Left forelimb (tissue), 1 donor: ENCODE measurements at regions not wholly inside any gene's neighbourhood (a gene's known extent, or its start where the extent isn't known, plus 50 kb on each side); places are given as distances from the start of the nearest gene placed in this dataset.
"Not testable (repeated sequence)": the region's sequence is repeated elsewhere in the genome, so short reads cannot be mapped to it uniquely, and the experiment has no call there.

ENCODE experiments used
- DNase-seq: peaks from one replicate; pipeline ENCODE4 v3.0.0-alpha.2; 2018; ENCODE audit warnings: low spot score

DNA sequence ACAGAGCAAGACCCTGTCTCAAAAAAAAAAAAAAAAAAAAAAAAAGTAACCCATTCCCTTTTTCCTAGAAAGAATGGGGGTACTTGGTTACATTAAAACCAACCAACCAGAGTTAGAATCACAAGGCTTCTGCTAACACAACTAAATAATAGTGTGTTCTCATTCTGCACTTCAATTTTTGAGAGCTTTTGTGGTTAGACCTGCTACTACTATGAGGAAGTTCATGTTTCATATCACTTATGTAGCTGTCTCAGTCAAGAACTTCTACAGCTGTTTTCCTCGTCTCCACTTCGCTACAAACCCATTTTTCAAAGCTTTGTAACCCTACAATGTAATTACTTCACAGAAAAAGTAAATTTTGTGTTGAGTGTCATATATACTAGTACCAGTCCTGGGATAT is 58.3 kb downstream of the PDHA2 start:
- no peak for DNase-seq

- DNase-seq: no peak
These were observed 69.3 kb downstream of the PDHA2 start for GRCh38 chr4:95909211-95909610.

DNA sequence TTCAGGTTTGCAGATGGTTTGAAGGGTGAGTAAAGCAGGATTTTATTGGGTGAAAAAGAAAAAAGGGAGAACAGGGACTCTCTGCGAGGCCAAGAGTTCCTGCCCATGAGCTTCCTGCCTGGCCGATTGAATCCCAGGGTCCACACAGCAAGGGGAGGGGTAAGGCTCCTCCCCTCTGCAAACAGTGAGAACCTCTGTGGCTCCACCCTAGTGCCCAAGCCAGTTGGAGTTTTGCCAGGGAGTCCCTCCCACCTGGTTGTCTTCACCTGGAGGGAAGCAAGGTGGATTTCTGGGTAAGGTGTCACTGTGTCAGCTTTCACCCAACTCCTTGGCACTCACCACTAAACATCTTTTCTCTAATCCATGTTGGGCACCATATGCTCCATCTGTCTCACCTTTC is 70.9 kb downstream of the PDHA2 start:
- no peak for DNase-seq

- no peak for DNase-seq
These were observed 81.6 kb downstream of the PDHA2 start for GRCh38 chr4:95921470-95921869.

DNA sequence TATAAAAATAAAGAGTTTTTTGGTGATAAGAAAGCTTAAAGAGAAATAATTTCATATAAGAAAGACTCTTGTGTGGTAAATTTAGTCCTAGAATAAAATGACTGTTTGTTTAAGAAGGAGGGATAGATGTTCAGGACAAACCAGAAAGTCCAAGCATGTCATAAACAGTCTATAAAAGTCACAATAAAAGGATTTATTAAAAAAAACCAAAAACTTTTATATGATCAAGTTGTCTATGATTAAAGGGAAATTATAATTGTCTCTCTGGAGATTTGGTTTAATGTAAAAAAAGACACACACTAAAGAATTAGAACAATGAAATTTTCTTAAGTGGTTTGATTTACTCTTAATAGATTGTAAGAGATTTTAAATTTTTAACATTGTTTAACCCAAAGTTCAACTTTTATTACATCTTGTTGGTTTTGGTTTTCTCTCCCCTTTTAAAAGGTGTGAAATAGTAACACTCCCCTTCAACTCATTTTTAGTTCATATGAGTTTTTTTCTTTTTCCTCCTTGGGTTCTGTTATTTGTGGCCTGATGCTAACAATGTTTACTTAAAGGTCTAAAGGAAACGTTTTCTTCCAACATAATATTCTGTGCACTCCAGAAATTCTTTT is 89.7 kb downstream of the PDHA2 start:
- DNase-seq: no peak

DNA sequence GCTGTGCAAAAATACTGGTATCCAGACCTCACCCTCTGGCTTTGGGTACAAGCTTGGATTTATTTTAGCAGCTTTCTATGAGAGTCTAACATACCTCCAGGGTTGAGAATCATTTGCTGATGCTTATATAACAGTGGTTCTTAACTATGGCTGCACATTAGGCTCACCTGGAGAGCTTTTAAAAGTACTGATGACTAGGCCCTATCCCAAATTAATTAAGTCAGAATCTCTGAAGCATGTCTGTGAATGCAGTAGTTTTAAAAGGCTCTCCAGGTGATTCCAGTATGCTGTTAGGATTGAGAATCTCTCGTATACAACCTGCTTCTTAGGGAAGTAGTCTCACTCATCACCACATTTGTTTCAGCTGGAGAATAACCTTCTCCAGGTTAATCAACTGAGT is 99.2 kb downstream of the PDHA2 start:
- no peak for DNase-seq

GRCh38 chr4:95949136-95949765 is 109.4 kb downstream of the PDHA2 start:
- no peak for DNase-seq

DNA sequence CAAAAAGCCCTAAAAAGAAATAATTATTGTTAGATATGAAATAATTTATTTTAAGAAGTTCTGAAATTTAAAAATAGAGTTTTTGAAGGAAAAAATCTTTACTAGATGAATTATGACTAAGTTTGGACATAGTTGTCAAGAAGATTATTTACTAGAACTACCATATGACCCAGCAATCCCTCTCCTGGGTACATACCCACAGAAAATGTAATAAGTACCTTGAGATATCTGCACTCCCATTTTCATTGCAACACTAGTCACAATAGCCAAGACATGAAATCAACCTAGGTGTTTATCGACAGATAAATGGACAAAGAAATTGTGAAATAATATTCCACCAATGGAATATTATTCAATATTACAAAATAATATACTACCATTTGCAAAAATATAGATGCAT is 109.9 kb downstream of the PDHA2 start:
- DNase-seq: no peak

- not testable (repeated sequence) for DNase-seq
These were observed 112.6 kb downstream of the PDHA2 start for GRCh38 chr4:95952538-95952937.

GRCh38 chr4:95956094-95956493 is 116.2 kb downstream of the PDHA2 start:
- DNase-seq: no peak

GRCh38 chr4:95957054-95957453 is 117.2 kb downstream of the PDHA2 start:
- DNase-seq: no peak

GRCh38 chr4:95957759-95958158 is 117.9 kb downstream of the PDHA2 start:
- no peak for DNase-seq

DNA sequence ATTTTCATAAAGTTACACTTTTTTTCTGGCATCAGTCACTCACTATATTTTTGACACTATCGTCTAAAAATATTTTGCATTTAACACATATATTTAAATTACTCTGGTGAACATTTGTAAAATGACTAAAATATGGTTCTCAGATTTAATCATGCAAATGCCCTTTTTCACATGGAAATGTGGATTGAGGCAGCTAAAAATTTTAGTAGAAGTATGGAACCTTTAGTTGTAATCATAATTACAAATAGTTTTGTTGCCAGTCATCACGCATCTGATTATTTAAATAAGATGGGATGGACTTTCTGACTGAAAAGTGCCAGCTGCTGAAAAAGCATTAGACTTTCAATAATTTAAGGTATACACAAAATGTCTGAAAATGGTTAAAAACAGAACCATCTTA is 119.3 kb downstream of the PDHA2 start:
- DNase-seq: no peak

- DNase-seq: no peak
These were observed 119.7 kb downstream of the PDHA2 start for GRCh38 chr4:95959633-95960032.

DNA sequence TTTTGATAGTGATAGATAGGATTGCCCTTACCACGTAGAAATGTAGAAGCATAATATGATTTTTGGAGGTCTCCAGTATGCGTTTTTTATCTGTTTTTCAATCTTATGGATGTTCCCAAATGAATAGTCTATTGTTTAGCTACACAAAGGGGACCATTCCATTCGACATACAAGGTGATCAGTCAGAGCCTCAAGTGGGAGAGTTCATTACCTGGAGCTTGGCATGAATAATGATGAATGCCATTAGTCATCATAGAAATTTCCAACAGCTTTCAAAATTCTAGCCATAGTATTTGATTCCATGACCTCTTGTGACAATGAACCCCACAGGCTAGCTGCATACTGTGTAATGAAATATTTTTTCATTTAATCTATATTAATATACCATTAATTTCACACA is 123.6 kb downstream of the PDHA2 start:
- no peak for DNase-seq

GRCh38 chr4:95979961-95980876 is 140.3 kb downstream of the PDHA2 start:
- DNase-seq: no peak

- DNase-seq: no peak
These were observed 141.0 kb downstream of the PDHA2 start for GRCh38 chr4:95980877-95981360.

- DNase-seq: no peak
These were observed 141.7 kb downstream of the PDHA2 start for GRCh38 chr4:95981591-95981990.

- DNase-seq: no peak
These were observed 142.6 kb downstream of the PDHA2 start for GRCh38 chr4:95982516-95982915.

- no peak for DNase-seq
These were observed 144.2 kb downstream of the PDHA2 start for GRCh38 chr4:95984081-95984480.

- no peak for DNase-seq
These were observed 145.2 kb downstream of the PDHA2 start for GRCh38 chr4:95985051-95985450.

- DNase-seq: no peak
These were observed 146.1 kb downstream of the PDHA2 start for GRCh38 chr4:95985791-95986550.
